ENCODE measurements at regions not wholly inside any gene's neighbourhood (a gene's known extent, or its start where the extent isn't known, plus 50 kb on each side); places are given as distances from the start of the nearest gene placed in this dataset.

- H3K4me3 ChIP-seq (ENCODE audit: low read depth, low read length) = no peak overlapping the region
- DNase-seq (ENCODE audit: low read depth) = no peak
- TF ChIP-seq CTCF (IDR thresholded peaks at IDR 0.05; ENCODE audit: low read depth, low read length, missing control alignments) = no peak
These were observed 112.3 kb upstream of the RPS6KA2 start for GRCh38 chr6:166739117-166739975.

- TF ChIP-seq CTCF (IDR thresholded peaks at IDR 0.05; ENCODE audit: low read depth, low read length, missing control alignments) = no peak
- DNase-seq (ENCODE audit: low read depth) = no peak
- no peak overlapping the region for H3K4me3 ChIP-seq (ENCODE audit: low read depth, low read length)
These were observed 111.5 kb upstream of the RPS6KA2 start for GRCh38 chr6:166738386-166739116.

- no peak overlapping the region for H3K4me3 ChIP-seq (ENCODE audit: low read depth, low read length)
- no peak for TF ChIP-seq CTCF (IDR thresholded peaks at IDR 0.05; ENCODE audit: low read depth, low read length, missing control alignments)
- no peak for DNase-seq (ENCODE audit: low read depth)
These were observed 110.2 kb upstream of the RPS6KA2 start for GRCh38 chr6:166737261-166737660.

- no peak for TF ChIP-seq CTCF (IDR thresholded peaks at IDR 0.05; ENCODE audit: low read depth, low read length, missing control alignments)
- DNase-seq (ENCODE audit: low read depth) = no peak
- H3K4me3 ChIP-seq (ENCODE audit: low read depth, low read length) = no peak overlapping the region
These were observed 109.6 kb upstream of the RPS6KA2 start for GRCh38 chr6:166736634-166737033.

- DNase-seq (ENCODE audit: low read depth) = no peak
- no peak overlapping the region for H3K4me3 ChIP-seq (ENCODE audit: low read depth, low read length)
- TF ChIP-seq CTCF (IDR thresholded peaks at IDR 0.05; ENCODE audit: low read depth, low read length, missing control alignments) = no peak
These were observed 106.8 kb upstream of the RPS6KA2 start for GRCh38 chr6:166733900-166734299.

- TF ChIP-seq CTCF (IDR thresholded peaks at IDR 0.05; ENCODE audit: low read depth, low read length, missing control alignments) = no peak
- DNase-seq (ENCODE audit: low read depth) = no peak
- H3K4me3 ChIP-seq (ENCODE audit: low read depth, low read length) = no peak overlapping the region
These were observed 102.6 kb upstream of the RPS6KA2 start for GRCh38 chr6:166729658-166730057.
